ENCODE measurements at regions not wholly inside any gene's neighbourhood (a gene's known extent, or its start where the extent isn't known, plus 50 kb on each side); places are given as distances from the start of the nearest gene placed in this dataset.

DNA sequence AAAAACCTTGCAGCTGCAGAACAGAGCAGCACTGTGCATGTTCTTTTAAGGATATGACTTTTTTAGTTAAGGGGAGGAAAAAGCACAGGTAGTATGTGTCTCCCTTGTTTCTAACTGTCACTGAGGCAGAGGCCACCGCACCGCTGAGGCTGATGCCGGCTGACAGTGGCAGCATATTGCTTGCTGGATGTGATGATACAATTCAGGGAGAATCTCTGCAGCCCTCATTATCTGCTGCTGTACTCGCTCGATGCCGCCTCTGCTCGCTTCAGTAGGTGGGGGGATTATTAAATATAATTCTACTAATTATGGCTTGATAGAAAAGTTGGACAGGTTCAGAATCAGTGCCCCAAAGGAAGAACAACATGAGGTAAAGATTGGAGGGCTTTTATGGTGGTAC is 378.8 kb upstream of the NOCT start:
- DNase-seq (no peak), ATAC-seq (ENCODE audit: low read depth) (no peak)
- H3K9ac ChIP-seq (ENCODE audit: low read depth, low read length): no peak overlapping the region
- no peak overlapping the region for H2BK5ac ChIP-seq (ENCODE audit: low read depth, low read length, poor library complexity, severe bottlenecking)
- H4K91ac ChIP-seq (ENCODE audit: insufficient read depth, low read depth, low read length): no peak overlapping the region
- no peaks in the 10 kb centered on the region for H3K4me1 ChIP-seq (ENCODE audit: control insufficient read depth, insufficient read depth, low read length)
- in situ Hi-C loops (cut with MboI; ENCODE audit: low sequenced_read_pairs) (no loop called here), dilution Hi-C loops (cut with HindIII; ENCODE audit: low sequenced_read_pairs, unreplicated experiment) (no loop called here), intact Hi-C loops (cut with micrococcal nuclease) (no loop called here)
- no peaks in the 10 kb centered on the region for H4K20me1 ChIP-seq (ENCODE audit: insufficient read depth, low read length)
- no peak overlapping the region for H4K5ac ChIP-seq (ENCODE audit: low read depth, low read length)
- H2AK5ac ChIP-seq (ENCODE audit: low read depth, low read length): no peak overlapping the region
- H3K27ac ChIP-seq (ENCODE audit: insufficient read depth, low read length): no peak overlapping the region
- no peak overlapping the region for H3K23ac ChIP-seq (ENCODE audit: low read depth, low read length)
- H2BK15ac ChIP-seq (ENCODE audit: low read depth, low read length): no peak overlapping the region
- H3K36me3 ChIP-seq (ENCODE audit: control insufficient read depth, insufficient read depth, low read length): no peaks in the 10 kb centered on the region
- H2BK120ac ChIP-seq (ENCODE audit: low read depth, low read length): no peak overlapping the region
- H3K14ac ChIP-seq (replicated peaks; ENCODE audit: low read depth, low read length): no peak overlapping the region
- H3K18ac ChIP-seq (ENCODE audit: low read depth, low read length): no peak overlapping the region
- no peak overlapping the region for H2BK20ac ChIP-seq (ENCODE audit: low read depth, low read length)
- CTCF ChIA-PET: no interaction called here
- no peaks in the 10 kb centered on the region for H3K9me3 ChIP-seq (ENCODE audit: control insufficient read depth, insufficient read depth, low read length)
- WGBS, 2 experiments (ENCODE audit: extremely low coverage in 2 of 2, insufficient read length in 1 of 2): no CpG with 5 or more reads among the region's 7 CpGs
- H3K4ac ChIP-seq (ENCODE audit: low read depth, low read length): no peak overlapping the region
- H2AFZ ChIP-seq (replicated peaks; ENCODE audit: low read length, poor library complexity): no peak overlapping the region
- peaks cover 2% of the 10 kb centered on the region; the same call in 1 of the 2 replicates for H3K27me3 ChIP-seq (ENCODE audit: control insufficient read depth, insufficient read depth, low read length)
- POLR2A ChIA-PET (ENCODE audit: unreplicated experiment): no interaction called here
- TF ChIP-seq MAFK (IDR thresholded peaks at IDR 0.05; ENCODE audit: low read depth, low read length) (no peak), POLR2A (IDR thresholded peaks at IDR 0.05; ENCODE audit: low read depth, low read length) (no peak), CHD1 (IDR thresholded peaks at IDR 0.05; ENCODE audit: low read depth, low read length) (no peak), FOS (IDR thresholded peaks at IDR 0.05; ENCODE audit: low read depth, low read length) (no peak), RAD21 (IDR thresholded peaks at IDR 0.05; ENCODE audit: low read length) (no peak), BHLHE40 (IDR thresholded peaks at IDR 0.05; ENCODE audit: low read depth, low read length) (no peak), NFE2L2 (IDR thresholded peaks at IDR 0.05; ENCODE audit: low read depth, low read length) (no peak), MAZ (IDR thresholded peaks at IDR 0.05; ENCODE audit: borderline replicate concordance, low read depth, low read length) (no peak), CTCF (conservative IDR thresholded peaks at IDR 0.05; ENCODE audit: low read depth, low read length) (no peak), SMC3 (IDR thresholded peaks at IDR 0.05; ENCODE audit: low read depth, low read length) (no peak), RFX5 (IDR thresholded peaks at IDR 0.05; ENCODE audit: low read depth, low read length) (no peak), RCOR1 (IDR thresholded peaks at IDR 0.05; ENCODE audit: insufficient replicate concordance, low read length) (no peak), CEBPB (IDR thresholded peaks at IDR 0.05; ENCODE audit: low read depth, low read length) (no peak), USF2 (IDR thresholded peaks at IDR 0.05; ENCODE audit: low read depth, low read length) (no peak)
- TF ChIP-seq, protein P1, sequence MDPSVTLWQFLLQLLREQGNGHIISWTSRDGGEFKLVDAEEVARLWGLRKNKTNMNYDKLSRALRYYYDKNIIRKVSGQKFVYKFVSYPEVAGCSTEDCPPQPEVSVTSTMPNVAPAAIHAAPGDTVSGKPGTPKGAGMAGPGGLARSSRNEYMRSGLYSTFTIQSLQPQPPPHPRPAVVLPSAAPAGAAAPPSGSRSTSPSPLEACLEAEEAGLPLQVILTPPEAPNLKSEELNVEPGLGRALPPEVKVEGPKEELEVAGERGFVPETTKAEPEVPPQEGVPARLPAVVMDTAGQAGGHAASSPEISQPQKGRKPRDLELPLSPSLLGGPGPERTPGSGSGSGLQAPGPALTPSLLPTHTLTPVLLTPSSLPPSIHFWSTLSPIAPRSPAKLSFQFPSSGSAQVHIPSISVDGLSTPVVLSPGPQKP (IDR thresholded peaks at IDR 0.05; ENCODE audit: borderline replicate concordance, low read depth, low read length): no peak
- H2AK9ac ChIP-seq (replicated peaks; ENCODE audit: low read depth, low read length, poor library complexity): no peak overlapping the region
- H3K79me1 ChIP-seq (ENCODE audit: low read depth in 1 of 2, low read length in 2 of 2): no peaks in the 10 kb centered on the region
- H4K8ac ChIP-seq (ENCODE audit: low read depth in 2 of 2, low read length in 2 of 2): no peak overlapping the region
- no peaks in the 10 kb centered on the region for H3K9me1 ChIP-seq (ENCODE audit: insufficient read depth, low read length)
- H3K4me3 ChIP-seq (ENCODE audit: insufficient read depth, low read depth, low read length): no peak overlapping the region
- BruUV-seq (replicated peaks): no TSS peak
- H3K56ac ChIP-seq (ENCODE audit: extremely low read depth, insufficient read depth, low read length): no peak overlapping the region
- H3K4me2 ChIP-seq (ENCODE audit: low read depth, low read length): no peak overlapping the region
